IPS-15b (cell line): ENCODE measurements at regions not wholly inside any gene's neighbourhood (a gene's known extent, or its start where the extent isn't known, plus 50 kb on each side); places are given as distances from the start of the nearest gene placed in this dataset.

Experiments
- H3K27me3 ChIP-seq: one replicate; pipeline ENCODE4 v1.6.1; 2013; ENCODE audit warnings: low read length; ENCODE audit not compliant: control insufficient read depth, insufficient read depth
- H3K36me3 ChIP-seq: one replicate; pipeline ENCODE4 v1.6.1; 2013; ENCODE audit warnings: low read length; ENCODE audit not compliant: control insufficient read depth, insufficient read depth
- H3K4me1 ChIP-seq: one replicate; pipeline ENCODE4 v1.6.1; 2013; ENCODE audit warnings: mild to moderate bottlenecking, low read length; ENCODE audit not compliant: control insufficient read depth, insufficient read depth
- H3K4me3 ChIP-seq: one replicate; pipeline ENCODE4 v1.5.1; 2013; ENCODE audit warnings: low read depth, low read length
- H3K9ac ChIP-seq: one replicate; pipeline ENCODE4 v1.6.1; 2013; ENCODE audit warnings: low read depth, mild to moderate bottlenecking, low read length
- H3K9me3 ChIP-seq: one replicate; pipeline ENCODE4 v1.6.1; 2013; ENCODE audit warnings: mild to moderate bottlenecking, low read length; ENCODE audit not compliant: control insufficient read depth, insufficient read depth

DNA sequence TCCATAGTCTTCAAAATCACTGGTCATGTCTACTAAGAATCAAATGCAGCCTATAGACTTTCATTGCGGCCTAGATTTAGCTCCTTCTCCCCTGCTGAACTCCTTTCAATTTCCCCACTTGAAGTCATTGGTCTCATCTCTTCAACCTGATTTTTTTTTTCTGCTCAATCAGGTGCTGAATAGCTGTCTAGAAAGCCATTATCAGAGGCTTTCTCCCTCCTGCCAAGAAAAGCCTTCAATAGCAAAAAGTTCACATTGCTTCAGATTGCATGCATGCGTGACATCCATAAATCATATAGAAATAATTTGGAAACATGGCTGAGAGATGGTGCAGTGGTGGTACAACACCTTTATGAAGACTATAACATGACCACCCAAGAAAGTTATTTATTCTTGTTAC, 316.2 kb downstream of the PLK2 start:
- Histone ChIP-seq H3K36me3 (no peaks in the 10 kb centered on the region), H3K4me1 (no peaks in the 10 kb centered on the region)

DNA sequence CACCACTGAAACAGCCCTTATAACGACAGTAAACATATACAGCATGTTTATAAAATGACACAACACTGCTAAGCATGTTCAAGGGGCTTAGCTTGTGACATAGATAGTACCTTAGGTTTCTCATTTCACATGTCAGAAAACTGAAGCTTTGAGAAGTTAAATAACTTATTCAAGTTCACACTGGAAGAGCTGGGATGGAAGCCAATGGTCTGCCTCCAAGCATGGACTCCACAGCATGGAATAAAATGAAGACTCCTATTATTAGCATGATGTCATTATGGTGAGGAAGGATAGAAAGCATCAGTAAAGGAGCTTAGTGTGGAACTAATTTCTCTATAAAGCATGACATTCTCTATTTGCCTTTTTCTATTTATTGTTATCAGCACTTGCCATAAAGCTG, 316.7 kb downstream of the PLK2 start:
- Histone ChIP-seq H3K9ac (no peak overlapping the region), H3K4me1 (no peaks in the 10 kb centered on the region), H3K36me3 (no peaks in the 10 kb centered on the region), H3K27me3 (no peaks in the 10 kb centered on the region), H3K9me3 (no peaks in the 10 kb centered on the region), H3K4me3 (no peak overlapping the region)

More for the DNA sequence above, 316.2 kb downstream of the PLK2 start:
- no peak overlapping the region for H3K9ac ChIP-seq
- H3K4me3 ChIP-seq: no peak overlapping the region
- H3K27me3 ChIP-seq: no peaks in the 10 kb centered on the region
- H3K9me3 ChIP-seq: no peaks in the 10 kb centered on the region

DNA sequence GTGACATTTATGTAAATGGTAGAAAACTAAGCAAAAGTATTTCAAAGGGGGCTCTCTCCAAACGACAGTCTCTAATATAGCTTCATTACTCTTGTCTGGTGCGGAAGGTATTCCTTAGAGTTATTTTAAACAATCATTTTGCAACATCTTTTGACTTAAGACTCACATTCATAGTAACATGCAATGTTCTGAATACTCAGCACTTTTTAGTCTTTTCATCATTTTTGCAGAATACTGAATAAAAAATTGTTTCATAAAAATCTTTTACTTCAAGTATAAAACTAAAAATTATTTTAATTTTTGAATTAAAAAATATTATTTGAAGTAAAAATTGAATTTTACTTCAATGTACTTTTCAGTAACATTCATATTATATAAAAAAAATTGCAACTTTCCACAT, 321.1 kb downstream of the PLK2 start:
- Histone ChIP-seq H3K36me3 (no peaks in the 10 kb centered on the region), H3K4me3 (no peak overlapping the region), H3K4me1 (no peaks in the 10 kb centered on the region), H3K9me3 (no peaks in the 10 kb centered on the region), H3K27me3 (no peaks in the 10 kb centered on the region), H3K9ac (no peak overlapping the region)

DNA sequence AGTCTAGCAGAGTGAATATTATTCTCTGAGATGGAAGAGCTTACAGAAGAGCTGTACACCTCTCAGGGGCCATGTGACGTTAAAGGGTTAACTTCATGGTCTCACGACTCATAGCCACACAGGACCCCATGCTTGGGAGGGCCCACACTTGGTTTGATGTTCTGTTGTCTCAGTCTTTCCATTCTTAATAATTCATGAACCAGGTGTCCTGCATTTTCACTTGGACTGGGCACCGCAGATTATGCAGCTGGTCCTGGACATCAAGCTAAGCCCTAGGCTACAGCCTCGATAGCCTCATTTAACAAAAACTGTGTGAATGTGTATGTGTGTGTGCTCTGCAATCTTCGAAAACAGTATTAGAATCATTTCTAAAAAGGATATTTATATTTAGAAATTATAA, 323.5 kb downstream of the PLK2 start:
- no peaks in the 10 kb centered on the region for H3K9me3 ChIP-seq
- H3K4me1 ChIP-seq: no peaks in the 10 kb centered on the region
- no peaks in the 10 kb centered on the region for H3K27me3 ChIP-seq
- H3K36me3 ChIP-seq: no peaks in the 10 kb centered on the region
- no peak overlapping the region for H3K9ac ChIP-seq
- H3K4me3 ChIP-seq: no peak overlapping the region

DNA sequence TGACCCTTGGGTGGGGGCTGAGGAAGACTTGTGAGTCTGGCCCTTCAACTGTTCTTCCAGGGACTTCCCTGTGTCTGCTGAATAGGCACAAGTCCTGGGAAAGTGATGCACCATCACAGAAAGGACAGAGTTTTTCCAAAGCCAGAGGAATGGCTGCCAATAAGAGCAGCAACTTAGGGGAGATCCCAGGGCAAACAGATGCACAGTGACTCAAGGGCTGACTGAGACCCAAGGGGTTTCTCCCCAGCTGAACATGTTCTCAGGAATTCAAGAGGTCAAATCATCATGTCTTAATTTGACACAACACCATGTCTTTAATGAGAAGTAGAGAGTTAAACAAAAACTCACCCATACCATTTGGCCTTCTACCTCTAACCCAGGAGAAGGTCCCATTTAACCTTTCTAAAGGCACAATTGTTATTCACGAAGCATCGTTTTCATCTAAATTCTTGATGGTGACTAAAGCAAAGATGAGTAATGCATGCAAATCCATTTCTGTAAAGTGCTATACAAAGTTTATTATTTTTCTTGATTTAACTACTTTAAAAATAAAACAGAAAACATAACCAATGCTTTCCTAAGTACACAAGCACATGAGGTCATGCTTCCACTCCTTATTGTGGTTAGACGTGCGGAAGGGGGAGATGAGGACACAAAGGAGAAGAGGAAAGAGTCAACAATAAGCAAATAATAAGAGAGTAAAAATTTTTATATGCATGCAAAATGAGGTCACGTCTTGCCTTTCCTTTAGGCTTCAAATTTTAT, 324.1 kb downstream of the PLK2 start:
- no peak overlapping the region for H3K4me3 ChIP-seq
- H3K4me1 ChIP-seq: no peaks in the 10 kb centered on the region
- H3K9me3 ChIP-seq: no peaks in the 10 kb centered on the region
- no peaks in the 10 kb centered on the region for H3K36me3 ChIP-seq
- H3K9ac ChIP-seq: no peak overlapping the region
- no peaks in the 10 kb centered on the region for H3K27me3 ChIP-seq

DNA sequence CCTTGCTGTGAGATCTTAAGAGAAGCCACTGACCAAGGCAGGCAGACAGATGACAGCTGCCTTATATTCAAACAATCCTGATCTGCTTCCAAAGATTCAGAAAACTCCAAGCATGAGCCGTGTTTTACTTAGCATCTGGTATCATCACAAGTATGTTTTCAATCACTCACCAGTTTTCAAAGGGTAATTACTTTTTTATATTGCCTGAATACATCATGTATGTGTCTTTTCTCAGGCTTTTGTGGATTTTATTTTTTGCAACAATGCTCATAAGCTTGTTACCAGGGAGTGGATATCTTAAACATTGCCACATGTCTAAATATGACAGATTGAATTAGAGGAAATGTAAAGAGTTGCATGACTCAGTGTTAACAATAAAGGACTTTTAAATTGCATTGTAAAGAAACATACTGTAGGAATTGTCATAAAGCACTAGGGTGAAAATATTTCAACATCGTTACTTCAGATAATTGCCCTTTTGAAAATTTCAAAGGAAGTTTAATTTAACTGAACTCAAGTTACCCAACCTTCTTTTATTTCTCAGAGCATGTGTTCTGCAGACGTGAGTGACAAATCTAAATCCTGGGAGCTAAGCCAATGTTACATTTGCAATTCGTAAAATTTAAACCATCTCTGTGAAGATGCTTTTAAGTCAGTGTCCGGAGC, 326.1 kb downstream of the PLK2 start:
- Histone ChIP-seq H3K9ac (no peak overlapping the region), H3K9me3 (no peaks in the 10 kb centered on the region), H3K27me3 (no peaks in the 10 kb centered on the region), H3K36me3 (no peaks in the 10 kb centered on the region), H3K4me3 (no peak overlapping the region), H3K4me1 (no peaks in the 10 kb centered on the region)

DNA sequence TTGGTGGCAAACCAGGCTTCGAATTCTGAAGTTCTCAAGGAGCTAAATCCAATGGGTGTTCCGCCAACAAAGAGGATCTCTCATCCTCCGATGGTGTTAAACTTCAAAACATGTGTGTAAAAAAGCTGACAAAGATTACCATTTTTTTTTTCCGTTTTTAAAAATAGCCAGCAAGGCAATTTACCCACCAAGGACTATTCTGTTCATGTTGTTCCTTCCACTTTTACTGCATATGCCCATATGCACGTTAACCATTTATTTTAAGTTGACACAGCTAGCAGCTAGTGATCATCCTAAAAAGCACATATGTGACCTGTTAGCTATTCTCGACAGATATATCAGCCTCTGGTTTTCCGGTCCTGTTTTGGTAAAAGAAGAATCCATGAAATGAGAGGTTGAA, 326.7 kb downstream of the PLK2 start:
- H3K4me3 ChIP-seq: no peak overlapping the region
- no peak overlapping the region for H3K9ac ChIP-seq
- no peaks in the 10 kb centered on the region for H3K4me1 ChIP-seq
- no peaks in the 10 kb centered on the region for H3K36me3 ChIP-seq
- H3K9me3 ChIP-seq: no peaks in the 10 kb centered on the region
- no peaks in the 10 kb centered on the region for H3K27me3 ChIP-seq

DNA sequence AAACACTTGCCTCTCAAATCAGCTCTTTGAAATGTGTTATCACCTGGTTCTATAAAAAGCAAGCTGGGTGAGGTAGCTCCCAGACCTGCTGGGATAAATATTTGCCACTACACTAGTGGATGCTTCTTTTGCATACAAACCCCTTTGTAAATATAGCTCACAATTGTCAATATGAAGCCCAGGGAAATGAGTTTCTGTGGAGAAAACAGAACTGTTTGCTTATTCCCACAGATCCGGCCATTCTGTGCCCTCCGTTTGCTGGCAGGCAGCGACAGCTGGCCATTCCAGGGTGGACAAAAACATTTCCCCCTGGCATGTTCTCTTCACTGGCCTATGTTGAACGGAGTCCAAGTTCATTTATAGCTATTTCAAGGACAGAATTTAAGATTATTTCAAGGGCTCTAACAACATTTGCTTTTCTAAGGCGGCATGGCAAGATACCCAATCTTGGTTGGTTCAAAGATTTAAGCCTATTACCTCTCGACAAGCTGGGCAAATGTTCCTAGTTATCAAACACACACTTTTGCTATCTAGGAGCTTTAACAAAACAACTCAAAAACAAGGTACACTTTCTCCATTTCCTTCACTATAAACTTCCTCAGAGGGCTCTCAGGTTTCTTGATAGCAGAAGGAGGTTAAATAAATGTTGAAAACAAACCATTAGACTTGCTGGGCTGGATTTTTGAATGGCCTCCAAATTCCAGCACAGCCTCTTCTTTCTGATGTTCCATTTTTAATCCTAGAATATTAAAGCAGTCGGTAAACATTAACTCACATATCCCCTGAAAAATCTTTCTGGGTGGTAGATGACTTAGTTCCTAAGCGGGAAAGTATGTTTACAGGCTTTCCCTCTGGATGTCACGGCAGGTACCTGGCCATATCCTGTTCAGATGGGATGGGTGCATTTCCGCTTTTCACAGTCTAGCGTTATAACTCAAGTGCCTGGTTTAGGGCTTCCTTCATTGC, 332.3 kb downstream of the PLK2 start:
- Histone ChIP-seq H3K9ac (no peak overlapping the region), H3K4me3 (no peak overlapping the region), H3K36me3 (no peaks in the 10 kb centered on the region), H3K9me3 (no peaks in the 10 kb centered on the region), H3K27me3 (no peaks in the 10 kb centered on the region), H3K4me1 (no peaks in the 10 kb centered on the region)

DNA sequence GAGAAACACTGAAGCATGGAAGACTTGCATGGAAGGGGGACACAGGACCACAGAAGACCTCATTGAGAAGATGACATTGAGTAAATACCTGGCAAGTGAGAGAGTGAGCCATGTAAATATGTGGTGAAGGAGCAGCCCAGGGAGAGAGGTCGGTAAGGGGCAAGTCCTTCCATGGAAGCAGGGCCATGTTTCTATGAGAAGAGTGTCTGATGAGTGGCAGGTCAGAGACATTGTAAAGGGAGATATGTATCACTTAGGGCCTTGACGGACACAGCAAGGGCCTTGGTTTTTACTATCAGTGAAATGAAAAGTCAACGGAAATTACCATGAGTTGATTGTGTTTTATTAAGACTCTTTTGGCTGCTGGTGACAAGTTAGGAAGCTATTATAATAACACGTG, 336.4 kb downstream of the PLK2 start:
- Histone ChIP-seq H3K36me3 (no peaks in the 10 kb centered on the region), H3K9me3 (no peaks in the 10 kb centered on the region), H3K4me1 (no peaks in the 10 kb centered on the region), H3K27me3 (no peaks in the 10 kb centered on the region), H3K9ac (no peak overlapping the region), H3K4me3 (no peak overlapping the region)

DNA sequence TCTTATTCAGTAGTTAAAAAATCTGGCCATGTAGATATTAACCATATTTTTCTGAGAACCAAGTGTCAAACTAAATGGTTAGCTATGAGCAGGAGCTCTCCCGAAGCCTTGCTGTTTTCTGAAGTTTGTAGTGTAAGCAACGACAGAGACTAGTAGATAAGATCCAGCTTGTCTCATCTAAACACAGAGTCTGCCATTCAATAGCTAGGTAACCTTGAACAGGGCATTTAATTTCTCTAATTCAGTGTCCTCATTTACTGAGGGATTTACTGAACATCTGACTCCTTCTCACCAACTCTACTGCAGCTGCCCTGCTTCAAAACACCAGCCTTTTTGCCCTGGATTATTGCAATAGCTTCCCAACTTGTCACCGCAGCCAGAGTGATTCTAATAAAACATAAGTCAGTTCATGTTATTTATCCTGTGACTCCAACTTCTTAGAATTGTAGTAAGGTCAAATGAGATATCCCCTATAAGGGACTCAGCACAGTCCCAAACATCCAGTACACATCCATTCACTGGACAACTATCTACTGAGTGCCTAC, 337.0 kb downstream of the PLK2 start:
- H3K4me1 ChIP-seq: no peaks in the 10 kb centered on the region
- no peaks in the 10 kb centered on the region for H3K9me3 ChIP-seq

DNA sequence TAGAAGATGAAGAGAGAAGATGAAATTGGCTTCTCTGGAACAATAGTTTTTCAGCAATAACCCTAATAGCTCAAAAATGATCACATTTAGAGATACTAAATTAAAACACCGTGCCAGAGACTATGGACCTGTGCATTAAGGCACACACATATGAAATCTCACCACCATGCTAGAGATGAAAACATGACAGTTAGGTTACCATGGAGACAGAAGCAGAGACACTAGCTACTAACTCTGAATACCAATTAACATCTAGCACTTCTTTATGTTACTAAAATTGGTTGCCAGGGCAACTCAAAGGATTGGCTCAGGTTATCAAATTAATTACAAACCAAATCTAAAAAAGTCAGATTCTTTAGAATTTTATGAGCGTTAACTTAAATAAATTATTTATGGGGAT, 337.7 kb downstream of the PLK2 start:
- no peaks in the 10 kb centered on the region for H3K36me3 ChIP-seq
- no peaks in the 10 kb centered on the region for H3K27me3 ChIP-seq
- no peaks in the 10 kb centered on the region for H3K9me3 ChIP-seq
- H3K9ac ChIP-seq: no peak overlapping the region
- no peaks in the 10 kb centered on the region for H3K4me1 ChIP-seq
- H3K4me3 ChIP-seq: no peak overlapping the region

More for the DNA sequence above, 337.0 kb downstream of the PLK2 start:
- Histone ChIP-seq H3K9ac (no peak overlapping the region), H3K4me3 (no peak overlapping the region), H3K36me3 (no peaks in the 10 kb centered on the region), H3K27me3 (no peaks in the 10 kb centered on the region)
